GM19043 (cell line): ENCODE measurements at regions not wholly inside any gene's neighbourhood (a gene's known extent, or its start where the extent isn't known, plus 50 kb on each side); places are given as distances from the start of the nearest gene placed in this dataset.

Experiments used
- ATAC-seq: cut with Tn5 transposase; IDR thresholded peaks from one replicate; pipeline ENCODE4 v1.9.1; 2021; ENCODE audit warnings: low read depth; ENCODE audit not compliant: unreplicated experiment

GRCh38 chr9:16193066-16193465 is 640.2 kb downstream of the CCDC171 start:
- no peak for ATAC-seq

- ATAC-seq = no peak
Observed at GRCh38 chr9:16196206-16196605, 643.4 kb downstream of the CCDC171 start.

- ATAC-seq = no peak
Observed at GRCh38 chr9:16197578-16198370, 644.9 kb downstream of the CCDC171 start.

- no peak for ATAC-seq
Observed at GRCh38 chr9:16198996-16199395, 646.2 kb downstream of the CCDC171 start.

DNA sequence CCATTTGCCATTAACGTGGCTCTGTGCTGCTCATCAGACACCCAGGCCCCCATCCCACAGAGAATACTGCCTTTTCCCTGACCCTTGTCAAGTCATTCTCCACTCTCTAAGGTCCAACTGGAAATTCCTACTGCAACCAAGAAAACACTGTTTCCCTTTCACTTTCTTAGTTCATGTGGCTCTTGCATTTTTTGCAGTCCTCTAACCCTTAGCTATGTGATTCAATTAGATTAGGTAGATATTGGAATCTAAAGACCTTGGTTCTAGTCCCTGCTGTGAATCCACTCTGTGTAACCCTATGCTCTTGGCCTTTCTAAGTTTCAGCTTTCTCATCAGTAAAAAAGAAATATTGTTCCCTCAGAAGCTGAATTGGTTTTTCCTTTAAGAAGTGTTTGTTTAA is 649.4 kb downstream of the CCDC171 start:
- no peak for ATAC-seq

DNA sequence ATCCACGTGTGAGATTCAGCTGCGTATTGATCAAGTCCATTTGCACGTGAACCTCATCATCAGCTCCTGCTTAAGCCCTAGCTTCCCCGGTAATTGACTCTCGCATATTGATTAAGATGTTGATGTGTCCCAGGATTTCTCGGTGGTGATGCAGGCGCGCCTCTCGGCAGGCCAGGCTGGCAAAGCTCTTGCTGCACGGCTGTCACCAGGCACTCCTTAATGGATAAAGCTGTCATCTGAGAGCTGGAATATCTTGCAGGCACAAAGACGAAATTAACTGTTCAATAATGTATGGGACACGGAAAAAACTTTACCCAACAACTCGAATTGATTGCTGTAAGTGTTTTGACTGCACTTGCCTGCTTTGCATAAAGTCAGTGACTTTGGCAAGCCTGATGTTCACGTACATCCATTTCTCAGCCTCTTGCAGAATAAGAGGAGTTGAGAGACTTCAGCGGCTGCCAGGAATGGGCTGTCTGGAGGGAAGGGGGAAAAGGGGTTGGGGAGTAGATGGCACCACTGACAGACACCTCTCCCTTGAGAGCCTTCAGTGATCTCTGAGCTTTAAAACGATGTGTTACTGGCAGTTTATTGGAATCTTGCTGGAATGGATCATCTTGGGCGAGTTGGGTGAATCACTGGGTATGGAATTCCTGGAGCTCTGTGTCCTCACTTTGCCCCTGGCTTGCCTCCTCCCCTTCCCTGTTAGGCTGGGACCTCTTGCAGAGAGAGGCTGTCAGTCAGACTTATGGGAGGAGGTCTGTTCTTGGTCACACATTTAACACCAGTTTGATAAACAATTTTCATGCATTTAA is 650.3 kb downstream of the CCDC171 start:
- ATAC-seq = no peak

GRCh38 chr9:16203729-16204573 is 651.1 kb downstream of the CCDC171 start:
- no peak for ATAC-seq

DNA sequence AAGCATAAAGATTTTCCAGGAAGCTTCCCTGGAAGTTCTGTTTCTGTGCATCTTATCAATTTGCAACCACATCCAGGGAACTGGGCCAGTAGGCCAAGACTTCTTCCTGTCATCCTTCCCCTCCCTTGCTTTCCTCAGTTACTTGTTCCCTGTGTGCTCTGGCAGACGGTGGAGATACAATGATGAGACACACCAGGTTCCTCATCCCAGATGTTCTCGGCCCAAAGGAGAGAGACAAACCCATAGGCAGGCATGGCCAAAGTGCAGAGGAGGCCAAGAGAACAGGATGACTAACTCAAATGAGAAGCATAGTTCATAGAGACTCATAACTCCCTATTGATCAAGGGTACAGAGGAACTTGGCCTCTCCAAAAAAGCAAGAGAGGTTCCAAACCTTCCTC is 652.6 kb downstream of the CCDC171 start:
- no peak for ATAC-seq

- ATAC-seq = no peak
Observed at GRCh38 chr9:16206518-16206917, 653.7 kb downstream of the CCDC171 start.

DNA sequence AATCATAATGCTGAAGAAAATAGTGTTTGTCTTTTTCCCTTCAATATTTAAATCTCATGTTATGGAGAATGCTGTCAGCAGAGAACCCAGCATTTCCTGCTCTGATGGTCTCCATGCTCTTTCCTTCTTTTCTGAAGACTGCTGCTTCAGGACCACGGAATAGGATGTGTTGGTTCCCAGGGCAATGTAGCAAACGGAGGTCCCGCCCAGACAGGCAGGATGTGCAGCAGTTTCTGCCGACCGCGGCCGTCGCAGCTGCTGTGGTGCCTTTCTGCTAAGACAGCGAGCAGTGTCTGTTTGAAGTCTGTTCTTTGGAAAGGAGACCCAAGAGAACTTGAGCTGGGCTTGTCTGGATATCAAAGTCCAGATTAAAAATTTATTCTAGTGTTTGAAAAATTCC is 654.3 kb downstream of the CCDC171 start:
- ATAC-seq = no peak

GRCh38 chr9:16210440-16210839 is 657.6 kb downstream of the CCDC171 start:
- no peak for ATAC-seq

- no peak for ATAC-seq
Observed at GRCh38 chr9:16211946-16212345, 658.5 kb downstream of the BNC2 start.

DNA sequence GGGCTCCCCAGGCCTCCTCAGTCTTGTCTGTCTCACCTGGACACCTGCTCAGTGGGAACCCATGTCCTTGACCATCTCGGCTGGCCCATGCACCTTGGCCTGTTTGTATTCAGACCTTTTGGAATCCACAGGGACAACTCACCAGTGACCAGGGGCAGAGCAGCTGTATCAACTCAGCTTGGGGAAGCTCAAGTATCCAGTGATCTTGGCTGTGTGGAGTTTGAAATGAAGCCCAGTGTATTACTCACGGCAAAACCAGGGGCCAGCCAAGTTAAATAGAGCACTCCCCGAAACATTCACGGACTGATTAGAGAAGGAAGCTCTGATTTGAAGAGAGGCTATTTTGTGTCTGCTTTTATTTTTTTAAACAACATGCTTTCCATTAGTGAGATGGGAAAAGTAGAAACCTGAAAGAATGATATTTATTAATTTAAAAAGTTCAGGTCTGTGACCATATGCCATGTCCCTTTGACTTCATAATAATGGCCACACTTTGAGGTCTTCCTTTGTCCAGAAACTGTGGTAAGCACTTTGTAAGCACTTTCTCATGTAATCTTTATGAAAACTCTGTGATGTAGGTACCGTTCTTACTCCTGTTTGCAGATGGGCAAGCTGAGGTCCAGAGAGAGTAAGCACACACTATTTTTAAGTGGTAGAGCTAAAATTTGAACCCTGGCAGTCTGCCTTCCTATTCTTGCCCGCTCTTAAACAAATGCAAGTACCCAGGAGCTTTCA is 656.5 kb downstream of the BNC2 start:
- no peak for ATAC-seq

GRCh38 chr9:16214677-16215352 is 655.7 kb downstream of the BNC2 start:
- no peak for ATAC-seq

DNA sequence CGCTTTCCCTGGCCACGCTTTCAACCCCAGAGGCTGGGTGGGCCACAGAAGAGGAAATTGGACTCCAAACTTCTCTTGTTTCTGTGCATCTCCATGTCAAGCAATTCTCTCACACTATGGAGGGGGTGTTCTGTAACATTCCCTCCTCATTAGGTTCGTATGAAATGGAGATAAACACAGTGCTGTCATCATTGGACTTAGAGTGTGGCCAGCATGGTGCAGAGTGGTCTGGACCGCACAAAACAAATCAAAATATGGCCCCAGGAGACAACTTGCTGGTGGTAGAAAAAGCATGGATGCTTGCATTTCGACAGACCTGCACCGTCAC is 655.2 kb downstream of the BNC2 start:
- ATAC-seq = no peak

GRCh38 chr9:16217943-16218701 is 652.3 kb downstream of the BNC2 start:
- ATAC-seq = no peak

DNA sequence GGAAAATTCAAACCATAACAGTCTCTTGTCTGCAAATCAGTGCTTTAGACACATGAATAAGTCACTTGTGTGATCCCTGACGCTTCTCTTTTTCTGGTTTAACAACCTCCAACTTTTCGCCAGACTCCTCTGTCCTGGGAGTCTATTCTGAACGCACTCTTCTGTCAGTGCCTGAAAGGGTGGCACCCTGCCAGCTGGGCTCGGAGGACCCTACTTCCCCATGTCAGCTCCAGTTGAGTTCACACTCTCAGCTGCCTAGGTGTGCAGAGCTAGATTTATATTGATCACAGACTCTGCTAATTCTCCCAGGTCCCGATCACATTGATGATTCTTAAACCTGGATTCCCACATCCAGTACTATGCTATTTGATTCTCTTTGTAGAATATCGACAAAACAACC is 649.1 kb downstream of the BNC2 start:
- ATAC-seq = no peak

GRCh38 chr9:16221822-16222547 is 648.5 kb downstream of the BNC2 start:
- no peak for ATAC-seq
